CD4-positive, alpha-beta T cell (primary cell): ENCODE measurements at regions not wholly inside any gene's neighbourhood (a gene's known extent, or its start where the extent isn't known, plus 50 kb on each side); places are given as distances from the start of the nearest gene placed in this dataset.

Experiments used
- ATAC-seq: fragments of 200-7000 bp; cut with Tn5 transposase; one replicate; pipeline ENCODE4 v1.10.0; 2022; ENCODE audit warnings: mild to moderate bottlenecking; ENCODE audit not compliant: poor library complexity
- CTCF ChIA-PET: fragments of 350-600 bp; sonication (Branson Sonifier 250); formaldehyde crosslinking; loops from one replicate; lab custom pipeline; 2021; ENCODE audit warnings: antibody characterized with exemption, inconsistent platforms; lab: Charles Lee
- POLR2A ChIA-PET: fragments of 350-600 bp; sonication (Branson Sonifier 250); formaldehyde crosslinking; loops from one replicate; lab custom pipeline; 2021; ENCODE audit warnings: antibody characterized with exemption, inconsistent platforms; lab: Charles Lee
- DNase-seq, 14 experiments: peaks; one replicate each; pipeline ENCODE4 v3.0.0-alpha.2; 2013 to 2020; ENCODE audit warnings: mixed read lengths in 2 of 14
- H3K27ac ChIP-seq, 2 donors: one replicate each; pipeline versions ENCODE4 v1.5.1 to v1.7.0; 2013; ENCODE audit warnings: low read length in 2 of 2, low read depth in 1 of 2, mild to moderate bottlenecking in 1 of 2
- H3K27me3 ChIP-seq, 2 experiments: 1 replicate in 1 of 2; 2 replicates in 1 of 2; pipeline versions ENCODE4 v1.6.1 to v1.7.0; 2013; ENCODE audit warnings: low read length in 2 of 2, control low read depth in 1 of 2, mild to moderate bottlenecking in 1 of 2, moderate library complexity in 1 of 2; ENCODE audit not compliant: insufficient read depth in 2 of 2, control insufficient read depth in 1 of 2
- H3K36me3 ChIP-seq: one replicate; pipeline ENCODE4 v1.6.1; 2013; ENCODE audit warnings: low read length, control low read depth; ENCODE audit not compliant: insufficient read depth
- H3K4me1 ChIP-seq: one replicate; pipeline ENCODE4 v1.6.1; 2013; ENCODE audit warnings: low read length, control low read depth; ENCODE audit not compliant: insufficient read depth
- H3K4me3 ChIP-seq: one replicate; pipeline ENCODE4 v1.5.1; 2013; ENCODE audit warnings: mild to moderate bottlenecking, low read length, moderate library complexity
- H3K9me3 ChIP-seq, 2 experiments: 1 replicate in 1 of 2; 2 replicates in 1 of 2; pipeline versions ENCODE4 v1.6.1 to v1.7.0; 2013; ENCODE audit warnings: low read length in 2 of 2, mild to moderate bottlenecking in 2 of 2, control low read depth in 1 of 2, moderate library complexity in 1 of 2; ENCODE audit not compliant: control insufficient read depth in 1 of 2, insufficient read depth in 1 of 2
- H3K27ac Mint-ChIP-seq: one replicate; pipeline ENCODE4 v1.8.0; 2020; ENCODE audit warnings: mixed read lengths
- H3K27me3 Mint-ChIP-seq: one replicate; pipeline ENCODE4 v1.8.0; 2021; ENCODE audit warnings: mixed read lengths
- H3K36me3 Mint-ChIP-seq: one replicate; pipeline ENCODE4 v1.8.0; 2021; ENCODE audit warnings: low read depth, mixed read lengths
- H3K4me1 Mint-ChIP-seq: one replicate; pipeline ENCODE4 v1.8.0; 2021; ENCODE audit warnings: low read depth, mixed read lengths
- H3K4me3 Mint-ChIP-seq: one replicate; pipeline ENCODE4 v1.8.0; 2020; ENCODE audit warnings: mild to moderate bottlenecking, mixed read lengths
- H3K9me3 Mint-ChIP-seq: one replicate; pipeline ENCODE4 v1.8.0; 2020; ENCODE audit warnings: mixed read lengths
- CTCF ChIP-seq: fragments of 200-600 bp; IDR thresholded peaks from one replicate; pipeline ENCODE4 v1.8.0; 2022; ENCODE audit warnings: antibody characterized with exemption, mild to moderate bottlenecking
- intact Hi-C, 2 experiments: fragments of 100-400 bp; cut with DNase I in 1 of 2; cut with micrococcal nuclease in 1 of 2; formaldehyde crosslinking; loops; one replicate each; pipeline versions ENCODE4 v1.15.1 to v1.9.0; 2023 to 2025; cut with DNase I, micrococcal nuclease

DNA sequence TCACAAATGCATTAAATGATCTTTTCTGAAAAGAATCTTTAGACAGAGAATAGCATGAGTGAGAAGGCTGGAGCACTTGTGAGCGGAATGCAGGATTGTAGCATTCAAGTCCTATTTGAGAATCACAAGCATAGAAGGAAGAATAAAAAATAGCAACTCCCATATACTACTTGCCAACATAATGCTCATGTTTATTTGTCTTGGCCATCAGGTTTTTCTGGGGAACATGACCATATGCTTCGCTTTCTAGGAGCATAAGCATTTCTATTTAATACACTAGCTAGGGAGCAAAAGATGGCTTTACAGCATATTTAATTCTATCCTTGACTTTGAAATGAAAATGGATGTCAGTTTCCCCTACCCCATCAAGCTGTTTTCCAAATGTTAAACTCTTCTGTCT, 170.3 kb upstream of the MITF start:
- intact Hi-C loops = no loop called here
- H3K36me3 ChIP-seq = no peaks in the 10 kb centered on the region
- H3K4me3 ChIP-seq = no peak overlapping the region
- no peak overlapping the region for H3K27ac Mint-ChIP-seq
- no peaks in the 10 kb centered on the region for H3K27me3 ChIP-seq
- H3K9me3 ChIP-seq = no peaks in the 10 kb centered on the region
- DNase-seq (no peak), ATAC-seq (no peak)
- ChIA-PET CTCF (no interaction called here), POLR2A (no interaction called here)
- H3K27me3 Mint-ChIP-seq = peaks cover 10% of the 10 kb centered on the region
- H3K4me3 Mint-ChIP-seq = no peak overlapping the region
- no peaks in the 10 kb centered on the region for H3K36me3 Mint-ChIP-seq
- no peak for TF ChIP-seq CTCF
- no peak overlapping the region for H3K27ac ChIP-seq
- H3K9me3 Mint-ChIP-seq = peaks cover 1% of the 10 kb centered on the region
- no peaks in the 10 kb centered on the region for H3K4me1 Mint-ChIP-seq
- no peaks in the 10 kb centered on the region for H3K4me1 ChIP-seq

DNA sequence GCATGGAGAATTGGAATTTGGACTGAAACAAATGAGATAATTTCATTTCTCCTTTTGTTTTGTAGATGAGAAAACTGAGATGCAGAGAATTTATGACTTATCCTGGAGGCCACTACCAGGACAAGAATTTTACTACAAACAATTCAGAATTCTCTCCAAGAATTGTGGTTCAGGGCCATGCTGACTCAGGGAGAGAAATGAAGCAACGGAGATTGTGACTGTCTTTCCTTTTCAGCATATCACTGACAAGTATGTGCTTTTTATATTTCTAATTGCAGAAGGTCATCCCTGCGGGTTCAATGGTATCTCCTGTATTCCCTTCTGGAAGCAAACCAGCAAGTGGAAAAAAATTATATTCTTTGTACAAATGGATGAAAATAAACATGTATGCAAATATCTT, 170.8 kb upstream of the MITF start:
- no peaks in the 10 kb centered on the region for H3K9me3 ChIP-seq
- Mint-ChIP-seq H3K9me3 (peaks cover 1% of the 10 kb centered on the region), H3K4me1 (no peaks in the 10 kb centered on the region), H3K4me3 (no peak overlapping the region), H3K27ac (no peak overlapping the region), H3K36me3 (no peaks in the 10 kb centered on the region), H3K27me3 (peaks cover 10% of the 10 kb centered on the region)
- ATAC-seq = no peak
- H3K4me1 ChIP-seq = no peaks in the 10 kb centered on the region
- no peak for DNase-seq
- ChIA-PET CTCF (no interaction called here), POLR2A (no interaction called here)
- H3K27ac ChIP-seq = no peak overlapping the region
- intact Hi-C loops = no loop called here
- no peak for TF ChIP-seq CTCF
- H3K27me3 ChIP-seq = no peaks in the 10 kb centered on the region
- H3K4me3 ChIP-seq = no peak overlapping the region
- no peaks in the 10 kb centered on the region for H3K36me3 ChIP-seq

GRCh38 chr3:69567710-69568052, 171.6 kb upstream of the MITF start:
- POLR2A ChIA-PET = no interaction called here
- no peak for ATAC-seq
- no peaks in the 10 kb centered on the region for H3K36me3 Mint-ChIP-seq
- peaks cover 1% of the 10 kb centered on the region for H3K9me3 Mint-ChIP-seq
- no peak overlapping the region for H3K27ac Mint-ChIP-seq
- CTCF ChIA-PET = no interaction called here
- Histone ChIP-seq H3K27me3 (no peaks in the 10 kb centered on the region), H3K36me3 (no peaks in the 10 kb centered on the region), H3K9me3 (no peaks in the 10 kb centered on the region), H3K4me3 (no peak overlapping the region), H3K4me1 (no peaks in the 10 kb centered on the region), H3K27ac (no peak overlapping the region)
- intact Hi-C loops = no loop called here
- TF ChIP-seq CTCF = no peak
- DNase-seq = no peak
- H3K4me1 Mint-ChIP-seq = no peaks in the 10 kb centered on the region
- no peak overlapping the region for H3K4me3 Mint-ChIP-seq
- H3K27me3 Mint-ChIP-seq = peaks cover 10% of the 10 kb centered on the region
